Keratinocyte (primary cell): ENCODE measurements at regions not wholly inside any gene's neighbourhood (a gene's known extent, or its start where the extent isn't known, plus 50 kb on each side); places are given as distances from the start of the nearest gene placed in this dataset.

Experiments
- CTCF ChIP-seq, 3 experiments: IDR thresholded peaks in 1 of 3; conservative IDR thresholded peaks in 1 of 3; optimal IDR thresholded peaks in 1 of 3; 2 replicates in 2 of 3; 3 replicates in 1 of 3; pipeline versions ENCODE3 to v1.5.1; 2011; ENCODE audit warnings: low read length in 3 of 3, mild to moderate bottlenecking in 3 of 3, moderate library complexity in 2 of 3, control low read depth in 1 of 3, inconsistent platforms in 1 of 3; ENCODE audit not compliant: insufficient read depth in 2 of 3; ENCODE audit errors: extremely low read depth in 1 of 3
- EZH2 ChIP-seq: IDR thresholded peaks from one replicate; pipeline ENCODE4 v1.6.1; 2012; ENCODE audit warnings: inconsistent platforms, mild to moderate bottlenecking, low read length, moderate library complexity

GRCh38 chr17:72466606-72467005 is 345.8 kb downstream of the SOX9 start:
- no peak for TF ChIP-seq CTCF (optimal IDR thresholded peaks at IDR 0.05 in 1 of 3, IDR thresholded peaks at IDR 0.05 in 1 of 3, conservative IDR thresholded peaks at IDR 0.05 in 1 of 3; ENCODE audit: extremely low read depth in 1 of 3, insufficient read depth in 2 of 3, low read length in 3 of 3)
- no peak for TF ChIP-seq EZH2
